ENCODE measurements at regions not wholly inside any gene's neighbourhood (a gene's known extent, or its start where the extent isn't known, plus 50 kb on each side); places are given as distances from the start of the nearest gene placed in this dataset.

- no peak for ATAC-seq (ENCODE audit: insufficient read depth, low read depth)
- Histone ChIP-seq H3K27me3 (ENCODE audit: insufficient read depth, low read length, poor library complexity) (no peaks in the 10 kb centered on the region), H4K20me1 (ENCODE audit: insufficient read depth, low read length) (no peaks in the 10 kb centered on the region), H3K4me2 (ENCODE audit: insufficient read depth, low read length) (no peak overlapping the region), H3K27ac (ENCODE audit: low read length) (no peak overlapping the region), H2AFZ (ENCODE audit: low read depth, low read length) (no peak overlapping the region), H3K9ac (ENCODE audit: low read depth, low read length) (no peak overlapping the region), H3K4me3 (ENCODE audit: low read depth in 1 of 2, low read length in 2 of 2) (no peak overlapping the region), H3K36me3 (ENCODE audit: insufficient read depth, low read length) (no peaks in the 10 kb centered on the region), H3K9me3 (ENCODE audit: insufficient read depth, low read length, severe bottlenecking) (no peaks in the 10 kb centered on the region), H3K4me1 (ENCODE audit: insufficient read depth, low read length) (peaks cover 13% of the 10 kb centered on the region), H3K79me2 (ENCODE audit: insufficient read depth, low read length) (no peaks in the 10 kb centered on the region)
- TF ChIP-seq EZH2 (IDR thresholded peaks at IDR 0.05; ENCODE audit: borderline replicate concordance, low read depth, low read length, severe bottlenecking) (no peak), CTCF (IDR thresholded peaks at IDR 0.05; ENCODE audit: borderline replicate concordance, extremely low read depth, low read length, poor library complexity, severe bottlenecking) (no peak)
- DNase-seq, result no peak
Measured at GRCh38 chr14:53630336-53630735, 326.3 kb downstream of the BMP4 start.

DNA sequence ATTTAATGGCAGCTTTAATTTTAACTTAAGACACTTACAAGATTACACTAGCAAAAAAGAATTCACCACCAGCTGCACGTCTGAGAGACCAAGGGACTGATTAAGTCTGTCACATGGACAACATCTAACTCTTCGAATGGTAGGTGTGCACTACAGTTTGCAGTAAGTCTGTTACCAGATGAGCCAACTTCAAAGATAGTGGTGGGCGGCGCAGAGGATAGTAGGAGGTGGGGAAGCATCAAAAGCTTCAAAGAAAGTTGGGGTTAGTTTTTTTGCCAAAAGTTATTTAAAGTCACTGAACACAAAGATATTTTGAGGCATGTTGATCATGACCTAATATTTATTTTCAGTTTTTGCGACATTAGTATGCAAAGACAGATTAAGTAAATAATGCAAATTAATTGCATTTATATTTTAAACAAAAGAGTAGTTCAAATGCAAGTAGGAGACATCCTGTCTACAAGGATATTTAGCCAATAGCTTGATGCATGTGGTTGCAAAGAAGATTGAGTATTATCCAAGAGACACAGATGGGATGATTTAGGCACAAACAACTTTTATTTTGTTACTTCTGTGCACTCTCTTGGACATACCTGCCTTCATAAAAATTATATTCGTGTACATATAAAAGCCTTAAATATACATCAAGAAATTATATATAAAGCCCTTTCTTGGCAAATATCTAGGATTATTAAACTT, 327.7 kb downstream of the BMP4 start:
- Histone ChIP-seq H3K4me1 (ENCODE audit: insufficient read depth, low read length) (peaks cover 13% of the 10 kb centered on the region), H4K20me1 (ENCODE audit: insufficient read depth, low read length) (no peaks in the 10 kb centered on the region), H2AFZ (ENCODE audit: low read depth, low read length) (no peak overlapping the region), H3K4me2 (ENCODE audit: insufficient read depth, low read length) (no peak overlapping the region), H3K27me3 (ENCODE audit: insufficient read depth, low read length, poor library complexity) (no peaks in the 10 kb centered on the region), H3K27ac (ENCODE audit: low read length) (0 out of 2 replicates have a peak overlapping the region, but pooled peaks have one; percentile 12), H3K79me2 (ENCODE audit: insufficient read depth, low read length) (no peaks in the 10 kb centered on the region), H3K9ac (ENCODE audit: low read depth, low read length) (no peak overlapping the region), H3K4me3 (ENCODE audit: low read depth in 1 of 2, low read length in 2 of 2) (no peak overlapping the region), H3K36me3 (ENCODE audit: insufficient read depth, low read length) (no peaks in the 10 kb centered on the region), H3K9me3 (ENCODE audit: insufficient read depth, low read length, severe bottlenecking) (no peaks in the 10 kb centered on the region)
- ATAC-seq (ENCODE audit: insufficient read depth, low read depth) (peak; percentile 60; the same call in 1 of the 3 replicates), DNase-seq (peak; percentile 35)
- no peak for TF ChIP-seq EZH2 (IDR thresholded peaks at IDR 0.05; ENCODE audit: borderline replicate concordance, low read depth, low read length, severe bottlenecking)
- no peak for TF ChIP-seq CTCF (IDR thresholded peaks at IDR 0.05; ENCODE audit: borderline replicate concordance, extremely low read depth, low read length, poor library complexity, severe bottlenecking)

GRCh38 chr14:53628261-53628660, 328.4 kb downstream of the BMP4 start:
- no peak overlapping the region for H3K27ac ChIP-seq (ENCODE audit: low read length)
- TF ChIP-seq EZH2 (IDR thresholded peaks at IDR 0.05; ENCODE audit: borderline replicate concordance, low read depth, low read length, severe bottlenecking), result no peak
- TF ChIP-seq CTCF (IDR thresholded peaks at IDR 0.05; ENCODE audit: borderline replicate concordance, extremely low read depth, low read length, poor library complexity, severe bottlenecking), result no peak
- H3K79me2 ChIP-seq (ENCODE audit: insufficient read depth, low read length), result no peaks in the 10 kb centered on the region
- H3K9ac ChIP-seq (ENCODE audit: low read depth, low read length), result no peak overlapping the region
- no peaks in the 10 kb centered on the region for H3K36me3 ChIP-seq (ENCODE audit: insufficient read depth, low read length)
- no peak for ATAC-seq (ENCODE audit: insufficient read depth, low read depth)
- no peak overlapping the region for H3K4me2 ChIP-seq (ENCODE audit: insufficient read depth, low read length)
- no peaks in the 10 kb centered on the region for H3K9me3 ChIP-seq (ENCODE audit: insufficient read depth, low read length, severe bottlenecking)
- H3K4me3 ChIP-seq (ENCODE audit: low read depth in 1 of 2, low read length in 2 of 2), result no peak overlapping the region
- no peaks in the 10 kb centered on the region for H4K20me1 ChIP-seq (ENCODE audit: insufficient read depth, low read length)
- no peaks in the 10 kb centered on the region for H3K27me3 ChIP-seq (ENCODE audit: insufficient read depth, low read length, poor library complexity)
- no peak for DNase-seq
- peaks cover 13% of the 10 kb centered on the region for H3K4me1 ChIP-seq (ENCODE audit: insufficient read depth, low read length)
- no peak overlapping the region for H2AFZ ChIP-seq (ENCODE audit: low read depth, low read length)

All from DND-41 (cell line).